ENCODE measurements at regions not wholly inside any gene's neighbourhood (a gene's known extent, or its start where the extent isn't known, plus 50 kb on each side); places are given as distances from the start of the nearest gene placed in this dataset.
"Not testable (repeated sequence)": the region's sequence is repeated elsewhere in the genome, so short reads cannot be mapped to it uniquely, and the experiment has no call there.

DNA sequence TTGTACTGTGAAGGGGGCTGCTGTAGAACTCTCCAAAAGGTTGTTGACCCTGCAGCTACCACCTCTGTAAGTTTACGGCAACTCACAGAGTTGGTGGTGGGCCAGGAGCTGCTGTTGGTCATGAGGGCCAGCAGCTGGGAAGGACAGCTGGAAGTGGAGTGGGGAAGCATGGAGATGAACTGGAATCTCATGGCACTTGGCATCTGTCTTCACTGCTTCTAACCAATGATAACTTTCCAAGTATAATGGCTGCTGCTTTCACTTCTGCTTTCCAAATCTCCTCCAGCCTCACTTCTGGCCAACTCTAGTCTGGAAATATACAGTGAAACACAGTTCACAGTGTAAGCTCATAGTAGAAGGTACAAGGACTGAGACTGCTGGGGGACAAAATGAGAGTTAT is 126.5 kb upstream of the INTU start:
- DNase-seq, result no peak
- no peak overlapping the region for H3K27ac ChIP-seq
- no peaks in the 10 kb centered on the region for H3K27me3 ChIP-seq
- no peaks in the 10 kb centered on the region for H3K9me3 ChIP-seq
- H3K4me1 ChIP-seq, result peaks cover 0 to 8% (median under 1%) of the 10 kb centered on the region in 4 donors
- intact Hi-C loops (cut with DNase I), result no loop called here
- H3K36me3 ChIP-seq, result no peaks in the 10 kb centered on the region
- TF ChIP-seq CTCF (IDR thresholded peaks at IDR 0.05) (no peak), POLR2AphosphoS5 (IDR thresholded peaks at IDR 0.05) (no peak), POLR2A (IDR thresholded peaks at IDR 0.05) (no peak), EP300 (IDR thresholded peaks at IDR 0.05) (no peak)
- WGBS, 2 donors, result 79 to 93% methylated on average over 1 of the region's 1 CpG
- no peak overlapping the region for H3K4me3 ChIP-seq

GRCh38 chr4:127509155-127509554 is 123.6 kb upstream of the INTU start:
- intact Hi-C loops (cut with DNase I), result no loop called here
- Histone ChIP-seq H3K4me3 (no peak overlapping the region), H3K27me3 (no peaks in the 10 kb centered on the region), H3K27ac (no peak overlapping the region), H3K4me1 (peaks cover 0 to 8% (median 0%) of the 10 kb centered on the region in 4 donors), H3K9me3 (no peaks in the 10 kb centered on the region), H3K36me3 (no peaks in the 10 kb centered on the region)
- 55 to 74% methylated on average over 1 of the region's 1 CpG for WGBS, 2 donors
- TF ChIP-seq POLR2A (IDR thresholded peaks at IDR 0.05), result no peak
- DNase-seq, result no peak

GRCh38 chr4:127512672-127513071 is 120.1 kb upstream of the INTU start:
- H3K9me3 ChIP-seq; H3K4me1 ChIP-seq; H3K27me3 ChIP-seq; H3K4me3 ChIP-seq; DNase-seq; H3K27ac ChIP-seq; H3K36me3 ChIP-seq; intact Hi-C loops (cut with DNase I): not testable (repeated sequence)
- 86 to 94% methylated on average over 3 of the region's 3 CpGs for WGBS, 2 donors

GRCh38 chr4:127515259-127515658 is 117.5 kb upstream of the INTU start:
- H3K4me3 ChIP-seq; H3K27ac ChIP-seq; DNase-seq; H3K4me1 ChIP-seq; H3K27me3 ChIP-seq; H3K36me3 ChIP-seq; H3K9me3 ChIP-seq; intact Hi-C loops (cut with DNase I): not testable (repeated sequence)
- WGBS, 2 donors, result 77 to 83% methylated on average over 7 of the region's 7 CpGs

- no peak overlapping the region for H3K27ac ChIP-seq
- H3K27me3 ChIP-seq, result no peaks in the 10 kb centered on the region
- H3K36me3 ChIP-seq, result no peaks in the 10 kb centered on the region
- DNase-seq, result no peak
- peaks cover 0 to 4% (median 0%) of the 10 kb centered on the region in 4 donors for H3K4me1 ChIP-seq
- TF ChIP-seq POLR2AphosphoS5 (IDR thresholded peaks at IDR 0.05), result no peak
- no peak for TF ChIP-seq EP300 (IDR thresholded peaks at IDR 0.05)
- no peak for TF ChIP-seq CTCF (IDR thresholded peaks at IDR 0.05)
- TF ChIP-seq POLR2A (IDR thresholded peaks at IDR 0.05), result no peak
- H3K4me3 ChIP-seq, result no peak overlapping the region
- intact Hi-C loops (cut with DNase I), result no loop called here
- no peaks in the 10 kb centered on the region for H3K9me3 ChIP-seq
Observed at GRCh38 chr4:127518046-127518445, 114.7 kb upstream of the INTU start.

GRCh38 chr4:127521463-127521862 is 111.3 kb upstream of the INTU start:
- H3K4me3 ChIP-seq, result no peak overlapping the region
- WGBS, 2 donors, result 65 to 76% methylated on average over 2 of the region's 2 CpGs
- no peaks in the 10 kb centered on the region for H3K27me3 ChIP-seq
- no peak overlapping the region for H3K27ac ChIP-seq
- DNase-seq, result no peak
- TF ChIP-seq POLR2AphosphoS5 (IDR thresholded peaks at IDR 0.05), result no peak
- no peak for TF ChIP-seq CTCF (IDR thresholded peaks at IDR 0.05)
- TF ChIP-seq POLR2A (IDR thresholded peaks at IDR 0.05), result no peak
- peaks cover 0 to 4% (median 0%) of the 10 kb centered on the region in 4 donors for H3K4me1 ChIP-seq
- intact Hi-C loops (cut with DNase I), result no loop called here
- no peaks in the 10 kb centered on the region for H3K36me3 ChIP-seq
- H3K9me3 ChIP-seq, result no peaks in the 10 kb centered on the region
